Inferior parietal cortex (tissue), 1 donor: ENCODE measurements at regions not wholly inside any gene's neighbourhood (a gene's known extent, or its start where the extent isn't known, plus 50 kb on each side); places are given as distances from the start of the nearest gene placed in this dataset.

Source experiments
- DNase-seq: peaks from one replicate; pipeline ENCODE4 v3.0.0-alpha.2; 2016; ENCODE audit errors: extremely low spot score

- no peak for DNase-seq
Measured at GRCh38 chr5:74258314-74258665, 382.2 kb downstream of the ENC1 start.

GRCh38 chr5:74257645-74258313, 382.7 kb downstream of the ENC1 start:
- DNase-seq, result no peak

GRCh38 chr5:74257060-74257527, 383.4 kb downstream of the ENC1 start:
- no peak for DNase-seq

GRCh38 chr5:74255692-74256392, 384.7 kb downstream of the ENC1 start:
- no peak for DNase-seq

- no peak for DNase-seq
Measured at GRCh38 chr5:74254257-74254656, 386.3 kb downstream of the ENC1 start.

DNA sequence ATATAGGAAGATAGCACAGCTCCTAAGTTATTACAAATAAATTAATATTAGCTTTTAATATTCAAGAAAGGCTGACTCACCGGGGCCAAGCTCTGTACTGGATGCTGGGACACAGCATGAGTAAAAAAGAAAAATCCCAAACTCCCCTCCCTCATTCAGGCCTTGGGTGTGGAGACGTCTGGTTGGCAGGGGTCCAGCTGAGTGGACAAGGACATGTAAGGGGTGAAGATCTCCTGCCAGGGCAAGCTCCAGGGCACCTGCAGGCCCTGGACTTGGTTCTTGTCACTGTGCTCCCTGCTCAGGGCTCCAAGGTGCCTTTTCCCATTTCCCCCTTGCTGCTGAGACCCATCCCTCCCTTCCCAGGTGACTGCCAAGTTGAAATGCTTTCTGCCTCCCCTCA, 388.5 kb downstream of the ENC1 start:
- DNase-seq, result no peak

- peak; percentile 17 for DNase-seq
Measured at GRCh38 chr5:74251141-74252035, 389.1 kb downstream of the ENC1 start.

DNA sequence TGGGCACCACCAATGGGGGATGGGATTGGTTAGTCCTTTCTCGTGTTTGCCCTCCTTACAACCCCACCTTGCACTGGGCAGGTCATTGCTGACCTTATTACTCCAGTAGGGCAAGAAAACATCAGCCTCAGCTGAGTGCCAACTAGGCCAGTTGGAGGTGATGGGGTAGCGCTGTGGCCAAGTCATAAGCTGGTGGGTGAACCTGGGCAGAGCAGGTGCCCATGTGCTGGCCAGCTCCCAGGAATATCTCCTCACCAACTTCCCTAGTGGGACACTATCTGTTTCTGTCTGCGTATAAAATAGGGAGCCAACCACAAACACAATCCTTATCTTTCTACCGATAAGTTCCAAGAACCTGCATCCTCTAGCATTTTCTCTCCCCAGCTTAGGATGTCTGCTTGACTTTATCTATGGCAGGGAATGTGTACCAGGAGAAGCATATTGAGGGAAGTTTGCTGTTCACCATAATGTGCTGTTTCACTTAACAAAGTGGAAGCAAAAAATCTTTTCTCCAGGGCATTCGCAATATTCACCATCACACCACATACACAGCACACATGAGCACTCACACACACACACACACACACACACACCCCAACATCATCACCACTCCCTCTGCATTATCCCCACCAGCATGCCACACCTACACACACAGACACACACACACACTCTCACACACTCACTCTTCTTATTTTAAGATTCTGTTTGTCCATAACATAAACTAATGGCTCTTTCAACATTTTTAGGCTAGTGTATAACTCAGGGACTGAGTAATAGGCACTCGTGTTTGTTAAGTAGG, 390.0 kb downstream of the ENC1 start:
- DNase-seq, result no peak

DNA sequence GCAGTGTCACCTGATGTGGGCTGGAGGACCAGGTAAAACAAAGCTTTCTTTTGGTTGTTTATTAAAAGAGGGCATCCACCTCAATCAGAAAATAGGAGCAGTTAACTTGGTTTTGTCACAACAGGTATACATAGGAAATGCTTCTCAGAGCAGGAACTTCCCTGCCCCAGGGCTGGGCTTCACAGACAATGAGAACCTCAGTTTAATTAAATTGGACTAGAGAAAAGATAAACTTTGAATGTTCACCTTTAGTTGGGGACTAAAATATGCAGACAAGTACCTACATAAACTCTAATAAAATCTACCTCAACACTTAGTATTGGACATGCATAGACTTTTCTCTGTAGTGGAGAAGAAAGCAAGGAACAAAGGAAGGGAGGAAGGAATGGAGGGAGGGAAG, 392.0 kb downstream of the ENC1 start:
- no peak for DNase-seq

DNA sequence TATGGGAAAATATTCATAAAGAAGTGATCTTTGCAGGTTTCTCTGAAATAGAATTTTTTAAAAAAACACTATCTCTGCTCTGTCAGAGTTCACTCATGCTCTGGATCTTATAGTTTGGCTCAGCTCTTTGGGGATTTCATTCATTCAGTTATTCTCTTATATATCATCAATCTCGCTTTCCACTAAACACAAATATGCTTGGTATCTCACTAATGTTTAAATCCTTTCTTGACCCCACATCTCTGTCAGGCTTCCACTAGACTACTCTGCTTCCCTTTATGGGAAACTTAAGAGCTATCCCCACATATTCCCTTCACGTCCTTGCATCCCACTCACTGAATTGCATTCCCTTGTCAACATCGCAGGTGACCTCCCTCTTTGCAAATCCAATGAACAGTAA, 396.1 kb downstream of the ENC1 start:
- DNase-seq, result no peak

DNA sequence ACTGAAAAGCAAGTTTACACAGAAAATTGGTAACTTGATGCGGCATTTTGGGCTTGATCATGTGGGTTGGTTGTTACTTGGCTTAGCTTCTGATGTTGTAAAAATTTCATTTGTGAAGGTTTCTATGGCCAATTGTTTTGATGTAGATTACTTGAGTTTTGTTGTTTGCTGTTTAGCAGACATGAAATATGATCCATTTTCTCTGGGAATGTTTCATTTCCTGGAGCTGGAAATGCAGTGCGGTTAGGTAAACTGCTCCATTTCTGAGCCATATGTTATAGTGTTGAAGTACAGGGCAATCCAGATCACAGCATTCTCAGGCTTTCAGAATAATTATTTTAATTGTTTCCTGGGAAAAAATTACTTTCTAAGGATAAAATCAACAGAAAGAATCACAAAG, 396.9 kb downstream of the ENC1 start:
- no peak for DNase-seq

DNA sequence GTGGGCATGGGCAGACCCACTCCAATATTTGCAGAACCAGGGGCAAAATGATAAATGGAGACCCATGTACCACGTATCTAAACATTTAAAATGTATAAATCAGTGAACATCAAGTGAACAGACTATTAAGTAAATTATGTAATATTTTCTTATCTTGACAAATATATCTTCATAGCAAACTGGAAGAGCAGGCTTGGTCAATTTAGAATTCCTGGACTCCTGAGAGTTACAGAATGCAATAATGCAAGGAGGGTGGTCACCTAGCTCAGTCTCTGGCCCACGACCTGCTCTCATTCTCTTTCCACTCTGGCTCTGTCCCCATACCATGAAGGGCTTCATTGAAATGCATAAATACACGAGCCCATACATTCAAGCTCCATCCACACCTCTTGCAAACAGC, 398.0 kb downstream of the ENC1 start:
- DNase-seq, result no peak

GRCh38 chr5:74241751-74242140, 398.8 kb downstream of the ENC1 start:
- DNase-seq, result no peak

DNA sequence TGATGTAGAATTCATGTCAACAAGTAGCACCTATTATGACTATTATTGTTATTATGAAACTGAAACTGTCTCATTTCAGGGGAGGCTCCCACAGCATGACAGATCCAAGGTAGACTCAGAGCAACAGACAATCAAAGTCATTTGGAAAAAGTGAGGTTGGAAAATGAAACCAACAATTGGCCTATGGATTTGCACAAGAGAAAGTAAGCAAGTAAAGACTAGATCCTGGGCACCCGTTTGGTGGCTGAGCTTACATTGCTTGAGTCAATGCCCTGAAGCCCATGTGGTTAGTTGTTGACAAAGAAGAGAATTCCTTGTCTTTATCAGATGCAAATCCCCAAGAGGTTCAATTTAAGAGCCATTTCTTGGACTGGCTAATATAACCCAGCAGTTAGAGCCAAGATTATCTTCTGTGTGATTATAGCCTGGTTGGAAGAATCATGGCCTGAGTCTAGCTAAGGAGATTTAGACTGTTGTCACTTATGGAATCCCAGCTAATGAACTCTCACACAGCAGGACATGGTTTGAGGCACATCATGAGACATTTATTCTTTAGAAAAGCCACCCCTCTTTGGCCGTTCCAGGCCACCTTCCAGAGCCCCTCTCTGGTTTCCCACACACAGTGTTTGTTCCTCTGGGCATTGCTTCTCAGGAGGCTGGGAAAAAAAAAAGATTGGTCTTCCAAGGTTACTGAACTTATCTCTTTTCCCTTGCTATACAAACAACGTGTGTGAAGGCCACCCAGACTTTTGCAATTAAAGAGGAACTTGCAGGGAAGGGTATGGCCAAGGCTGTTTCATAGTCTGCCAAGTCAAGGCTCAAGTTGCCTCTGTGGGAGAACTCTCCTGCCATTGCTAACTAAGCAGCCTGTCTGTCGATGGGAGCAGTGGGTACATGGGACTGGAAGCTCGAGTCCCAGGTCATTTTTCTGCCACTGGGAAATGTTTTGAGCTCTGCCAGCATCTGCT, 399.5 kb downstream of the ENC1 start:
- no peak for DNase-seq

DNA sequence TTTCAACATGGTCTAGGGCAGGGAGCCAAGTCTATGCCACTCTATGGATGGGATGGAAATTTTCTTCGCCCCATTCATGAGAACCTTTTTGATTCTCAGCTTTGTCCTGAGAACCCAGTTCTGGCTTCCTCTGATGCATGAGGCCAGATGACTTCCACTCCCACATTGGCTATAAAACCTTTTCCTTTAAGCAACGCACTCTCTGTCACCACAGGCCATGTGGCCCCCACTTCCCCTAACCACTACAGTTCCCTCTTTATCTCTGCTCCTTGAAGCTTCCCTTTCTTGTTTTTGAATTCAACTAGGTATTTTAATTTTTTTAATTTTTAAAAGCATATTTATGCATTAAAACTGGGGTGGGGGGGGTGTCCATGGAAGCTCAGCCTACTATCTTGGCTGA, 401.3 kb downstream of the ENC1 start:
- no peak for DNase-seq

DNA sequence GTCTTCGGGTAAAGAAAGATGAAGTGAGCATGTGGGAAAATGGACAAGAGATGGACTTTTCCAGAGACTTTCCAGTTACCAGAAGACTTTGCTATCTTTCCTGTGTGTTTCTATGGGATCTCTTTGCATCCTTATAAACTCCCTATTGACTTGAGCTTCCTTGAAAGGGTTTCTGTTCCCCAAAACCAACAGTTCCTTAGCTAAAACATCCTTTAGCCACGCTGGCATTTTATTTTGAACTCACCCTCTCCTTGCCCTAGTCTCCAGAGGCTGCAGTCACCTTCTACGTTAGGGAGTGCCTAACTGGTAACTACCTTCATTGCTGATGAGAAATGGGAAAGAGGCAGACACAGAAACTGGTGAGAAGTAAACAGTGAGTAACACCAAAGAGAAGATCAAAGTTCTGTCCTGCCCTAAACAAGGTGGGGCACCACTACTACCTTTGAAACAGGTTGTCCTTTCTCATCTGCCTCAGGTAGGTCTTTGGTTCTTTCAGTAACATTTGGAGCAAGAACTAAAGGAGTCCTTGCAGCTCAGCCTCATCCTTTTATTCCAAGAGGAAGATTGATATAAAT, 402.9 kb downstream of the ENC1 start:
- no peak for DNase-seq

- no peak for DNase-seq
Measured at GRCh38 chr5:74235552-74235951, 405.0 kb downstream of the ENC1 start.

- peak; percentile 48 for DNase-seq
Measured at GRCh38 chr5:74233571-74233970, 407.0 kb downstream of the ENC1 start.

DNA sequence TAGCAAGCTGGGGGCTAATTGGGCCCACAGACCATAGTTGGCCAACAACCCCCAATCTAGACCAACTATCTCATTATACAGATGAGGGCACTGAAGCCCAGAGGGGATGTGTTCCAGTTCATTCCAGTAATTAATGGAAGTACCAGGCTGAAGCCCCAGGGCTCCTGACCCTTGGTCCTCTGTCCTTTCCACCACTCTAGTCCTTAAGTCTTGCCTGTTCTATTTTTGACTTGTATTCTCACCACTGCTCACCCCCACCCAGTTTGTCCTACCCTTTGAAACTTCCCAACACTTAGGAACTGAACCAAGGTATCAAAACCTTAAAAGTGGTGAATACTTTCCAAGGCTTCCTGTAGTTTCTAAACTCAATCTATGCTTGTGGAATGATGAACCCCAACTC, 407.4 kb downstream of the ENC1 start:
- no peak for DNase-seq

DNA sequence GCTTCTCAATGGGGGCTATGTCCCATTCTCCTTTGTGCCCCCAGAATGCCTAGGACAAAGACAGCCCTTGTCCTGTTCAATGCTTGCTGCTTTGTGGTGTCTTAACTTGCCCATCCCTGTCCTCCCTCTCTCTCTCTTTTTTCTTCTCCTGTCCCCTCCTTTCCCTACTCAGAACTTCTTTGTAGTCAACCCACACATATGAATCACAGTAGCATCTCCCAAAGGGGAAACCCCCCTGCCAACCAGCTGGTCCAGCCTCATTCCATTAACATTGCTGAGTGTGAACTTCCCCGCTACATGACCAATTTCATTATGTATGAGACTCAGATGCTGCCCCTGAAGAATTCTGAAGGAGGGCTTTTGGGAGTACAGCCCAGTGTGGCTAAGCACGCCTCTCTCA, 408.3 kb downstream of the ENC1 start:
- peak; percentile 24 for DNase-seq
